HepG2 (cell line): ENCODE measurements at regions not wholly inside any gene's neighbourhood (a gene's known extent, or its start where the extent isn't known, plus 50 kb on each side); places are given as distances from the start of the nearest gene placed in this dataset.

Experiments
- ATAC-seq: fragments of 200-7000 bp; cut with Tn5 transposase; 3 replicates; pipeline ENCODE4 v1.9.1; 2020; ENCODE audit warnings: mild to moderate bottlenecking, moderate library complexity
- BruUV-seq: library from RNA; stranded (reverse); fragments of 400-500 nt; replicated peaks from 2 replicates; lab custom pipeline; 2021; lab: Mats Ljungman, UMichigan
- CTCF ChIA-PET: fragments of 300-600 bp; formaldehyde crosslinking; extraction: SDS; loops from one replicate; lab custom pipeline; 2021; ENCODE audit warnings: low total read pairs, inconsistent platforms, low intra/inter-chr PET ratio; lab: Yijun Ruan, JAX
- POLR2A ChIA-PET: fragments of 350-600 bp; sonication (Branson Sonifier 250); formaldehyde crosslinking; loops from one replicate; lab custom pipeline; 2020; ENCODE audit warnings: antibody characterized with exemption, inconsistent platforms; lab: Yijun Ruan, JAX
- DNase-seq: peaks from one replicate; pipeline ENCODE4 v3.0.0-alpha.2; 2015; ENCODE audit warnings: low spot score
- FAIRE-seq: peaks from 3 replicates; lab custom pipeline; 2011; peaks lifted over from hg19 to GRCh38; lab: Jason Lieb, UNC
- H2AFZ ChIP-seq: one replicate; pipeline ENCODE4 v1.6.1; 2011; ENCODE audit warnings: low read length, inconsistent platforms
- H3K27ac ChIP-seq: fragments of 300-600 bp; 3 replicates; pipeline ENCODE4 v1.8.0; 2011; ENCODE audit warnings: mixed run types, mild to moderate bottlenecking, mixed read lengths, low read length, inconsistent platforms; ENCODE audit not compliant: insufficient read depth; ENCODE audit errors: extremely low read length
- H3K27me3 ChIP-seq, 2 experiments: fragments of 200-600 bp in 1 of 2; 2 replicates in 1 of 2; 3 replicates in 1 of 2; pipeline versions ENCODE4 v1.6.0 to v1.8.0; 2011; ENCODE audit warnings: low read length in 2 of 2, mild to moderate bottlenecking in 2 of 2, moderate library complexity in 2 of 2, inconsistent platforms in 1 of 2; ENCODE audit not compliant: insufficient read depth in 2 of 2, control insufficient read depth in 1 of 2
- H3K36me3 ChIP-seq, 2 experiments: fragments of 200-600 bp in 1 of 2; replicated peaks in 1 of 2; 2 replicates in 1 of 2; 3 replicates in 1 of 2; pipeline versions ENCODE4 v1.5.1 to v1.8.0; 2011; ENCODE audit warnings: low read length in 2 of 2, inconsistent platforms in 1 of 2; ENCODE audit not compliant: insufficient read depth in 2 of 2, control insufficient read depth in 1 of 2
- H3K4me1 ChIP-seq: 2 replicates; pipeline ENCODE4 v1.5.1; 2012; ENCODE audit warnings: low read length, inconsistent platforms; ENCODE audit not compliant: insufficient read depth
- H3K4me2 ChIP-seq: 2 replicates; pipeline ENCODE4 v1.6.0; 2011; ENCODE audit warnings: low read depth, low read length, inconsistent platforms
- H3K4me3 ChIP-seq, 3 experiments: fragments of 200-600 bp in 1 of 3; sonication (generic), shearing (Covaris generic) in 1 of 3; replicated peaks in 1 of 3; 2 replicates each; pipeline ENCODE4 v1.5.1; 2011 to 2016; ENCODE audit warnings: low read length in 3 of 3, inconsistent platforms in 2 of 3, low read depth in 2 of 3, mild to moderate bottlenecking in 2 of 3, control low read depth in 1 of 3, mixed read lengths in 1 of 3; ENCODE audit not compliant: insufficient read depth in 1 of 3
- H3K79me2 ChIP-seq: one replicate; pipeline ENCODE4 v1.6.1; 2011; ENCODE audit warnings: low read length, inconsistent platforms; ENCODE audit not compliant: insufficient read depth
- H3K9ac ChIP-seq: 2 replicates; pipeline ENCODE4 v1.6.0; 2011; ENCODE audit warnings: mild to moderate bottlenecking, low read depth, low read length, inconsistent platforms; ENCODE audit not compliant: insufficient read depth
- H3K9me3 ChIP-seq: 2 replicates; pipeline ENCODE4 v1.5.1; 2012; ENCODE audit warnings: mild to moderate bottlenecking, low read length
- H4K20me1 ChIP-seq: 2 replicates; pipeline ENCODE4 v1.6.0; 2011; ENCODE audit warnings: inconsistent platforms, mild to moderate bottlenecking, low read length, moderate library complexity; ENCODE audit not compliant: insufficient read depth
- ETV5 ChIP-seq: IDR thresholded peaks from 2 replicates; pipeline ENCODE4 v1.6.1; 2018; ENCODE audit warnings: missing biosample characterization, missing genetic modification reagents, inconsistent platforms, borderline replicate concordance
- GATAD1 ChIP-seq: IDR thresholded peaks from 2 replicates; pipeline ENCODE4 v1.6.1; 2016; ENCODE audit warnings: missing genetic modification reagents, missing compliant biosample characterization
- JUNB ChIP-seq: sonication (generic); formaldehyde crosslinking; IDR thresholded peaks from 2 replicates; pipeline ENCODE4 v1.8.0; 2022; ENCODE audit warnings: missing genetic modification reagents, mild to moderate bottlenecking, borderline replicate concordance
- MTA1 ChIP-seq: sonication (generic); formaldehyde crosslinking; IDR thresholded peaks from 2 replicates; pipeline ENCODE4 v1.4.0; 2020; ENCODE audit warnings: missing genetic modification reagents, mild to moderate bottlenecking, borderline replicate concordance
- ZNF724P ChIP-seq: sonication (generic); formaldehyde crosslinking; IDR thresholded peaks from 2 replicates; pipeline ENCODE4 v1.8.0; 2022; ENCODE audit warnings: missing genetic modification reagents, borderline replicate concordance
- WGBS: methylation state at CpG from one replicate; pipeline ENCODE4 v1.1.6; 2017; ENCODE audit warnings: low lambda C conversion rate; 5-methylcytosine and 5-hydroxymethylcytosine counted together
- in situ Hi-C: cut with HindIII; loops from 2 replicates; pipeline ENCODE4 v1.10.0; 2017; ENCODE audit warnings: low pct_unique_long_range_greater_than_20kb; ENCODE audit not compliant: extremely low pct_ligation_motif_present
- intact Hi-C: fragments of 100-400 bp; cut with micrococcal nuclease; formaldehyde crosslinking; loops from one replicate; pipeline ENCODE4 v1.10.0; 2022; ENCODE audit not compliant: unreplicated experiment
- TF ChIP-seq, protein P1 (sequence below): sonication (generic); formaldehyde crosslinking; IDR thresholded peaks from 2 replicates; pipeline ENCODE4 v1.4.0; 2020; ENCODE audit warnings: missing genetic modification reagents
- TF ChIP-seq, protein P2 (sequence below): sonication (generic); formaldehyde crosslinking; IDR thresholded peaks from 2 replicates; pipeline ENCODE4 v1.4.0; 2020; ENCODE audit warnings: mild to moderate bottlenecking, missing genetic modification reagents
- TF ChIP-seq, protein P3 (sequence below): sonication (generic); formaldehyde crosslinking; IDR thresholded peaks from 2 replicates; pipeline ENCODE4 v1.5.0; 2020; ENCODE audit warnings: mild to moderate bottlenecking, missing genetic modification reagents, borderline replicate concordance

DNA sequence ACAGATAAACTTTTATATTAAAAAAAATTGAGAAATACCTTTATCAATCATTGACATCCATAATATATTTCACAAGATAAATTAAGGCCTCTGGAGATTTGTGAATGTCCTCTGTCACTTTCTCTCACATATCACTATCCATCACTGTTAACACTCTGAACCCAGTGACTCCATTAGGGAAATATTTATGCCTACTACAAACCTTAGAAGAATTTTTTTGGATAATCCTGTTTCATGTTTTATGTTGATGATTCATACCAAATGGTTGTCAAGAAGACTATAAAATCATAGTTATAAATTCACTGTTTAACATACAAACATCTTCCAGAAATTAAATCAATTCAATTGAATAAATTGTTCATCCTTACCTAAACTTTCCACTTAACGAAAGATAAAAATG, 357.6 kb upstream of the CDH10 start (continued):
- TF ChIP-seq MTA1 = no peak
- TF ChIP-seq GATAD1 (CRISPR knock-in tag) = no peak

DNA sequence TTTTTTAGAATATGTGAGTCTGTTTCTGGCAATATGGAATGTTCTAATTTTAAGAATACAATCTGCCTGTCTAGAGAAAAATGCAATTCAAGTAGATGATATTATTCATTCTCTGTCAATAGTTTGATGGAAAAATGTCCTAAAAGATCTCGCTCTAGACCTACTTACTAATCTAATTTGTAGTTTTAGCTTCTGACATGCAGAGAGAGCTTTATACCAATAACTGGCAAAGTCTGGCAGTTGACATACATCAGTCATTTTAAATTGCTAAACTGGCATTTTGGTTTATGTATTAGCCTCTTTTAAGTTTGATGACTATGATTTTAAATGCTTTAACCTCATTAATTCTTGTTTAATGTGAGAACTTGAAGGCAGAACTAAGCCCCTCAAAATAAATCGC, 355.0 kb upstream of the CDH10 start:
- 0% methylated on average over 2 of the region's 2 CpGs for WGBS
- H3K79me2 ChIP-seq = no peaks in the 10 kb centered on the region
- ChIA-PET POLR2A (no interaction called here), CTCF (no interaction called here)
- in situ Hi-C loops = no loop called here
- no peaks in the 10 kb centered on the region for H3K4me1 ChIP-seq
- DNase-seq (no peak), FAIRE-seq (no peak), ATAC-seq (no peak)
- H2AFZ ChIP-seq = no peak overlapping the region
- H3K9ac ChIP-seq = no peak overlapping the region
- intact Hi-C loops = no loop called here
- peaks cover 44% of the 10 kb centered on the region for H3K9me3 ChIP-seq
- no peaks in the 10 kb centered on the region for H3K27me3 ChIP-seq
- no peak overlapping the region for H3K4me3 ChIP-seq
- H3K4me2 ChIP-seq = no peak overlapping the region
- no peak overlapping the region for H3K27ac ChIP-seq
- no TSS peak for BruUV-seq
- H3K36me3 ChIP-seq = no peaks in the 10 kb centered on the region
- no peaks in the 10 kb centered on the region for H4K20me1 ChIP-seq
- TF ChIP-seq, protein P1, sequence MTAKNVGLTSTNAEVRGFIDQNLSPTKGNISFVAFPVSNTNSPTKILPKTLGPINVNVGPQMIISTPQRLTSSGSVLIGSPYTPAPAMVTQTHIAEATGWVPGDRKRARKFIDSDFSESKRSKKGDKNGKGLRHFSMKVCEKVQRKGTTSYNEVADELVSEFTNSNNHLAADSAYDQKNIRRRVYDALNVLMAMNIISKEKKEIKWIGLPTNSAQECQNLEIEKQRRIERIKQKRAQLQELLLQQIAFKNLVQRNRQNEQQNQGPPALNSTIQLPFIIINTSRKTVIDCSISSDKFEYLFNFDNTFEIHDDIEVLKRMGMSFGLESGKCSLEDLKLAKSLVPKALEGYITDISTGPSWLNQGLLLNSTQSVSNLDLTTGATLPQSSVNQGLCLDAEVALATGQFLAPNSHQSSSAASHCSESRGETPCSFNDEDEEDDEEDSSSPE = no peak
- no peak for TF ChIP-seq ETV5 (CRISPR knock-in tag)
- TF ChIP-seq, protein P2, sequence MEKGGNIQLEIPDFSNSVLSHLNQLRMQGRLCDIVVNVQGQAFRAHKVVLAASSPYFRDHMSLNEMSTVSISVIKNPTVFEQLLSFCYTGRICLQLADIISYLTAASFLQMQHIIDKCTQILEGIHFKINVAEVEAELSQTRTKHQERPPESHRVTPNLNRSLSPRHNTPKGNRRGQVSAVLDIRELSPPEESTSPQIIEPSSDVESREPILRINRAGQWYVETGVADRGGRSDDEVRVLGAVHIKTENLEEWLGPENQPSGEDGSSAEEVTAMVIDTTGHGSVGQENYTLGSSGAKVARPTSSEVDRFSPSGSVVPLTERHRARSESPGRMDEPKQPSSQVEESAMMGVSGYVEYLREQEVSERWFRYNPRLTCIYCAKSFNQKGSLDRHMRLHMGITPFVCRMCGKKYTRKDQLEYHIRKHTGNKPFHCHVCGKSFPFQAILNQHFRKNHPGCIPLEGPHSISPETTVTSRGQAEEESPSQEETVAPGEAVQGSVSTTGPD = no peak
- TF ChIP-seq, protein P3, sequence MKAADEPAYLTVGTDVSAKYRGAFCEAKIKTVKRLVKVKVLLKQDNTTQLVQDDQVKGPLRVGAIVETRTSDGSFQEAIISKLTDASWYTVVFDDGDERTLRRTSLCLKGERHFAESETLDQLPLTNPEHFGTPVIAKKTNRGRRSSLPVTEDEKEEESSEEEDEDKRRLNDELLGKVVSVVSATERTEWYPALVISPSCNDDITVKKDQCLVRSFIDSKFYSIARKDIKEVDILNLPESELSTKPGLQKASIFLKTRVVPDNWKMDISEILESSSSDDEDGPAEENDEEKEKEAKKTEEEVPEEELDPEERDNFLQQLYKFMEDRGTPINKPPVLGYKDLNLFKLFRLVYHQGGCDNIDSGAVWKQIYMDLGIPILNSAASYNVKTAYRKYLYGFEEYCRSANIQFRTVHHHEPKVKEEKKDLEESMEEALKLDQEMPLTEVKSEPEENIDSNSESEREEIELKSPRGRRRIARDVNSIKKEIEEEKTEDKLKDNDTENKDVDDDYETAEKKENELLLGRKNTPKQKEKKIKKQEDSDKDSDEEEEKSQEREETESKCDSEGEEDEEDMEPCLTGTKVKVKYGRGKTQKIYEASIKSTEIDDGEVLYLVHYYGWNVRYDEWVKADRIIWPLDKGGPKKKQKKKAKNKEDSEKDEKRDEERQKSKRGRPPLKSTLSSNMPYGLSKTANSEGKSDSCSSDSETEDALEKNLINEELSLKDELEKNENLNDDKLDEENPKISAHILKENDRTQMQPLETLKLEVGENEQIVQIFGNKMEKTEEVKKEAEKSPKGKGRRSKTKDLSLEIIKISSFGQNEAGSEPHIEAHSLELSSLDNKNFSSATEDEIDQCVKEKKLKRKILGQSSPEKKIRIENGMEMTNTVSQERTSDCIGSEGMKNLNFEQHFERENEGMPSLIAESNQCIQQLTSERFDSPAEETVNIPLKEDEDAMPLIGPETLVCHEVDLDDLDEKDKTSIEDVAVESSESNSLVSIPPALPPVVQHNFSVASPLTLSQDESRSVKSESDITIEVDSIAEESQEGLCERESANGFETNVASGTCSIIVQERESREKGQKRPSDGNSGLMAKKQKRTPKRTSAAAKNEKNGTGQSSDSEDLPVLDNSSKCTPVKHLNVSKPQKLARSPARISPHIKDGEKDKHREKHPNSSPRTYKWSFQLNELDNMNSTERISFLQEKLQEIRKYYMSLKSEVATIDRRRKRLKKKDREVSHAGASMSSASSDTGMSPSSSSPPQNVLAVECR = no peak
- no peak for TF ChIP-seq ZNF724P
- TF ChIP-seq JUNB (CRISPR knock-in tag) = no peak
